LHCN-M2 (cell line): ENCODE measurements at regions not wholly inside any gene's neighbourhood (a gene's known extent, or its start where the extent isn't known, plus 50 kb on each side); places are given as distances from the start of the nearest gene placed in this dataset.
"Not testable (repeated sequence)": the region's sequence is repeated elsewhere in the genome, so short reads cannot be mapped to it uniquely, and the experiment has no call there.

Experiments
- DNase-seq: peaks from one replicate; pipeline ENCODE4 v3.0.0-alpha.2; 2012; ENCODE audit warnings: low read depth

- no peak for DNase-seq
Observed at GRCh38 chr12:70008944-70009343, 183.9 kb downstream of the MYRFL start.

- no peak for DNase-seq
Observed at GRCh38 chr12:70011353-70011752, 186.3 kb downstream of the MYRFL start.

GRCh38 chr12:70013016-70013415, 188.0 kb downstream of the MYRFL start:
- DNase-seq, result not testable (repeated sequence)

- DNase-seq, result no peak
Observed at GRCh38 chr12:70028515-70028914, 203.5 kb downstream of the MYRFL start.

- DNase-seq, result no peak
Observed at GRCh38 chr12:70028918-70029317, 203.9 kb downstream of the MYRFL start.

- no peak for DNase-seq
Observed at GRCh38 chr12:70031046-70031445, 206.0 kb downstream of the MYRFL start.

GRCh38 chr12:70032076-70032475, 207.0 kb downstream of the MYRFL start:
- DNase-seq, result no peak

GRCh38 chr12:70033310-70033709, 208.3 kb downstream of the MYRFL start:
- DNase-seq, result no peak

- no peak for DNase-seq
Observed at GRCh38 chr12:70040141-70040540, 203.1 kb upstream of the CNOT2 start.

- DNase-seq, result no peak
Observed at GRCh38 chr12:70042675-70043074, 200.6 kb upstream of the CNOT2 start.

GRCh38 chr12:70043490-70044138, 199.6 kb upstream of the CNOT2 start:
- DNase-seq, result no peak

GRCh38 chr12:70044167-70044566, 199.1 kb upstream of the CNOT2 start:
- no peak for DNase-seq

GRCh38 chr12:70045036-70045435, 198.2 kb upstream of the CNOT2 start:
- DNase-seq, result peak; percentile 24

- DNase-seq, result no peak
Observed at GRCh38 chr12:70045514-70045913, 197.7 kb upstream of the CNOT2 start.

GRCh38 chr12:70048521-70049250, 194.5 kb upstream of the CNOT2 start:
- no peak for DNase-seq

- no peak for DNase-seq
Observed at GRCh38 chr12:70049596-70050360, 193.5 kb upstream of the CNOT2 start.

- no peak for DNase-seq
Observed at GRCh38 chr12:70052476-70052875, 190.8 kb upstream of the CNOT2 start.

GRCh38 chr12:70052931-70053497, 190.2 kb upstream of the CNOT2 start:
- DNase-seq, result peak; percentile 60

GRCh38 chr12:70059373-70059772, 183.9 kb upstream of the CNOT2 start:
- no peak for DNase-seq

- no peak for DNase-seq
Observed at GRCh38 chr12:70060634-70061033, 182.6 kb upstream of the CNOT2 start.

- DNase-seq, result no peak
Observed at GRCh38 chr12:70068743-70069142, 174.5 kb upstream of the CNOT2 start.
